HG02610 (cell line): ENCODE measurements at regions not wholly inside any gene's neighbourhood (a gene's known extent, or its start where the extent isn't known, plus 50 kb on each side); places are given as distances from the start of the nearest gene placed in this dataset.

ENCODE experiments used
- ATAC-seq: cut with Tn5 transposase; IDR thresholded peaks from one replicate; pipeline ENCODE4 v1.9.1; 2021; ENCODE audit warnings: mild to moderate bottlenecking, moderate library complexity; ENCODE audit not compliant: unreplicated experiment

DNA sequence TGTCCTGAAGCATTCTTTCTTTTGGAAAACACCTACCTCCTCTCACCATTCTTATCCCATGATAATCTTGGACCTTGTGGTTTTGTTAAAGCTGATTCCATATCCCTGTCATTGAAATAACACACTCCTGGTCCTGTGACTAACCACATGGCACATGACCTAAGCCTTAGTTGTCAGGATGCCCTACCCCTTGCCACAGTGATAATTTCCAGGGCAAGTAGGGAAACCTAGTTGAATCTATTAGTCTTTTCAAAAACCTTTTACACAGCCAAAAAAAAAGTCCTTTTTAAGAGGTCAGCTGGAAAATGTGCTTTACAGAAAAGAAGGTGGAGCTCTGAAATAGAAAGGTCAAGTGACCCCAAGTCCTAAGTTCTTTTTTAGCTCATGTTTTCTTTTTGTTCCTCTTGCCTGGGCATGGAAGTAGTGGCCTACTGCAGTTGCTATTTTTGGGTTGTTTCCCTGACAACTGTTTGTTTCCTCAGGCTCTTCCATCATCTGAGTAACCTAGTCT, 608.4 kb downstream of the LRFN5 start:
- no peak for ATAC-seq

DNA sequence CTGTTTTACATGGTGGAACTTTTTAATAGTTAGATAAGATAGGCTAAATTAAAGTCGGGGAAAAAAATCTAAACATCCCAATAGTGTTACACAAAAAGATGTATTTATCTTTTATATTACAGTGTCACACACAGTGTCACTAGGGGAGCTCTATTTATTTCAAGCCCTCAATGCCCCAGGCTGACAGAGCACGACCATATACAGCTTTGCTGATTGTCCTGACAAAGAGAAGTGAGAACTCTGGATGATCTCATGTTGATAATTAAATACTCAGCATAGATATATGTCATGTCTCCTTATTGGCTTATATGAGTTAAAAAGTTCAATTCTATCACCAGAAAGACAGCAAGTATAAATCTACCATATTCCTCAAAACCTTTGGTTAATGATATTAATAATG, 594.3 kb downstream of the LRFN5 start:
- no peak for ATAC-seq

DNA sequence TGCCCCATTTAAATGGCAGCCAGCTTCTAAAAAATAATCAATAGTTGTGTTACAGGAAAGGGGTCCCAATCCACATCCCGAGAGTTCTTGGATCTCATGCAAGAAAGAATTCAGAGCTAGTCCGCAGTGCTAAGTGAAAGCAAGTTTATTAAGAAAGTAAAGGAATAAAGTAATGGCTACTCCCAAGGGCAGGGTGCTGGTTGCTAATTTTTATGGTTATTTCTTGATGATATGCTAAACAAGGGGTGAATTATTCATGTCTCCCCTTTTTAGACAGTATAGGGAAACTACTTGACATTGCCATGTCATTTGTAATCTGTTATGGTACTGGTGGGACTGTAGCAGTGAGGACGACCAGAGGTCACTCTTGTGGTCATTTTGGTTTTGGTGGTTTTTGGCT, 591.3 kb downstream of the LRFN5 start:
- ATAC-seq, result no peak

DNA sequence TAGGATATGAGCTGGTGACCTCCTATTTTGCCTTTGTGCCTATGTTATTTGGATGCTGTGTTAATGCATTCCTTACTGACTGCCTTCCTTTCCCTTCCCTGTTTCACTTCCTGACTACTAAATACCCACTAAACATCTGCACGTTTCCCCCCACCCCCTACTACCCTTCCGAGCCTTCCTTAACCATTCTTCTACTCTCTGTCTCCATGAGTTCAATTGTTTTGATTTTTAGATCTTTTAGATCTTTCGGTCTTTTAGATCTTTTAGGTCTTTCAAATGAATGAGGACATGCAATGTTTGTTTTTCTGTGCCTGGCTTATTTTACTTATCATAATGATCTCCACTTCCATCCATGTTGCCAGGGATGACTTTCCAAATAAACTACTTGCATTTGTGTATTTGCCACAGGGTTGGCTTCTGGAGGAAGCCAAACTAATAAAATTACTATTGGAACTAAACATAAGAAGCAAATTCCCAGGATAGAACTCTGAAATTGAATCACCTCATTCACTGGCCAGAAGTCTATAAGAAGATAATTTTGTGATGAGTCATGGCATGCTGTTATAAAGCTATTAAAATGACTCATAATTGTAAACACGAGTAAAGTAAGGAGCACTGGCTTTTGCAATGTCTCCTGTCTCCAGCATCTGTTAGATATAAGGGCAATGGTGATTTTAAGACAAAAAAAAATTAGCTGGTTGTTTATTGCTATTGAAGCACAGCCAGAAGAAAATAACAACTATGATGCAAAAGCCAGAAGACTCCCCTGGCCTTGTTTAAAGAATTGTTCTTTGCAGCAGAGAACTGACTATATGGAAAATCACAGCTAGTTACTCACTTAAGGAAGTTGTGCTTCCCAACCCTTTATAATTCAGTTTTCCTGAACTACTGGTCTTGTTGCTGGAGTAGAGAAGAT, 586.3 kb downstream of the LRFN5 start:
- ATAC-seq, result no peak

DNA sequence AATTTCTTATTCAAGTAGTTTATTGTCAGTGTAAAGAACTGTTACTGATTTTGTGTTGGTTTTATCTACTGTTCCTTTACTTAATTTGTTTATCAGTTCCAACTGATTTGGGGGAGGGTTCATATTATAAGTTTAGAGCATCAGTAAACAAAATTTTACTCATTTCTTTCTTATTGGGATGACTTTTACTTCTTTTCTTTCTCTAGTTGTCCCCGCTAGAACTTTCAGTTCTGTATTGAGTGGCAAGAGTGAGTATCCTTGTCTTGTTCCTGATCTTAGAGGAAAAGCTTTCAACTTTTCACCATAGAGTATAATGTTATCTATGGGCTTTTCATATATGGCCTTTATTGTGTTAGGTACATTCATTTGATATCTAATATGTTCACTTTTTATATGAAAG, 584.1 kb downstream of the LRFN5 start:
- peak; percentile 44 for ATAC-seq

DNA sequence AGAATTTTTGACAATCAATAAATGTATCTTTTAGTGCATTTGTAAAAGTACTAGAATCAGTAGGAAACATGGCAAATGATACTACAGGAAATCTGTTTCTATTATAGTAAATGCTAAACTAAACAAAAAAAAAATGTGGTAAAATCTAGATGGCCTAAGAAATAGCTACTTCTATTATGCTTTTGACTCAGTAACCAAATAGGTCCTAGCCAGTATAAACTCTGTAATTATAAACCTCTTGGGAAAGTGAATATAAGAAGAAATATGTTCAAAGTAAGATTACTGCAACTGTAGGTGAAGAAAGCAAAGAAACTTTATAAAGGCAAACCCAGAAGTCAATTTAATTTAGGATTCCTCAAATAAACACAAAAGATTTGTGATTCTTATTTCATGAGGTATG, 581.2 kb downstream of the LRFN5 start:
- no peak for ATAC-seq

DNA sequence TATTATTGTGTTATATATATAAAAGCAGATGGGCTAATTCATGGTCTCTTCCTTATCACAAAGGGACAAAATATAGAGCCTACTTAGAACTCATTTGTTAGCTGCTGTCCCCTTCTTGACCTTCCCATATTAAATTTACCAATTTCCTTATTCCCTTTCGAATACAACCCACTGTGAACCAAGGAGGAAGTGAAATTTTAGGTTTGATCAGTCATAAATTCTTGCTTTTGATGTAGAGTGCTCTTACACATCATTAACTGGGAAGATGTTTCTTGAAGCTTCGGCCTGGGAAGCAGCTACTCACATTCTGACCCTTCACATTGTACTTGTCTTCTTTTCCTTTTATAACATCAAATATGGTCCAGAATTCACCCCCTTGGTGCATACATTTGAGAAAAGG, 579.0 kb downstream of the LRFN5 start:
- ATAC-seq, result no peak

DNA sequence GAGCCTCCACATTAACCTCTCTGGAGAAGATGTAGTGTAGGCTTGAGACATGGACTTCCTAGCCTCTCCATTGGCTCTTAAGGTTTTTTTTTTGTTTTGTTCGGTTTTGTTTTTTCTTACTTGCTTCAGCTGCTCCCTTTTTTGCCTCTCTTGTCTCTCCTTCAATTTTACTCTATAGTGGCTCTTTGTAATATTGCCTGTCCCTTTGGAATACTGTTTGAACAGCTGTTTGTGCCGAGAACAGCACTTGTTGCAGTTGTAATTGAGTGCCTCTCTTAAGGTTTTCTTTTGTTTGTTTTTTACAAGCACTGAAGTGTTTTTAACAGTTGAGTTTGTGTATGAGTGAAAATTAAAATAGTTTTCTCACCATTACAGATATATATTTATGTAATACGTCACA, 567.7 kb downstream of the LRFN5 start:
- no peak for ATAC-seq

DNA sequence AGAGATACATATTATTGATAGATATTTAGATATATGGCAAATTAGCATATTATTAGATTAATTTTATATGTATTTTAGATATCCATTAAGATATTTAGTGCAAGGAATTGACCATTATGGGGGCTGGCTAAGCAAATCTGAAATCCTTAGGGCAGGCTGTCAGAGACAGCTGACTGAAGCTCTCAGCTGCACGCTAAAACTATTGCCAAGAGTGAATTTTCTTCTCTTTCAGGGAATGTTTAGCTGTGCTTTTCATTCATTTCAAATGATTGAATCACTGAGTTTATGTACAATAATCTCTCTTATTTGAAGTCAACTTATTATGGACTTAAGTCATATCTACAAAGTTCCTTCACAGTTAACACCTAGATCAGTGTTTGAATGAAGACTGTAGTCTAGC, 566.5 kb downstream of the LRFN5 start:
- no peak for ATAC-seq

DNA sequence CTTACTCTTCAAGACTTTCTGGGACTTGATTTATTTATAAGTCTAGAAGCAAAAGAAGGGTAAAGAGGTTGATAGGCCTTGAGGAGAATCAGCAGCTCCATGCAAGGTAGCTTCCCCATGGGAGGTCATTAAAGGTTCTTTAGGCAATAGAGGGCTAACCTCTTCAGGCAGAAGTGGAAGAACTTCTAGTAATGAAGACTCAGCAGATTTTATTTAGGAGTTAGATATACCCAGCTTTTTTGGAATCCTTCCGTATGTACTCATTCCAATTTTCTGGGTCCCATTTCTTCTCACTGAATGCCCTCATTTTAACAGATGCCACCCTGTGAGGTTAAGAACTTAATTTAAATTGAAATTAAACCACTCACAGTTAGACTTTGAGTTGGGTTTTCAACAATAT, 565.6 kb downstream of the LRFN5 start:
- ATAC-seq, result no peak

DNA sequence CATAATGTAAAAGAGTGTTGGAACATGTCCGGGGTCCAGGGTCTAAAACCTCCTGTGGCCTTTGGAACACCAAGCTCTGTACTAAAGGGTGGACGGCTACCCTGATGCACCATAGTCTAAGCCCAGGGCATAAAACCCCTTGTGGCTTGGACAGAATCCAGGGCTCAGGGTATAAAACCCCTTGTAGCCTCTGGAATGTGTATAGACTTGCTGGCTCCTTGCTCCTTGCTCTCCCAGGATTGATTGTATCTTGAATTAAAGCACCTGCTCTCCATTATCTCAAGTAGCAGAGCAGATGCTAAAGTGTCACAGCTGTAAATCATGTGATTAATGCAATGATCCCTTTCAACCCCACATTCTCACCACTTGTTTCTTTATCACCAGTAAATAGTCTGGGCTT, 556.5 kb downstream of the LRFN5 start:
- ATAC-seq, result no peak

DNA sequence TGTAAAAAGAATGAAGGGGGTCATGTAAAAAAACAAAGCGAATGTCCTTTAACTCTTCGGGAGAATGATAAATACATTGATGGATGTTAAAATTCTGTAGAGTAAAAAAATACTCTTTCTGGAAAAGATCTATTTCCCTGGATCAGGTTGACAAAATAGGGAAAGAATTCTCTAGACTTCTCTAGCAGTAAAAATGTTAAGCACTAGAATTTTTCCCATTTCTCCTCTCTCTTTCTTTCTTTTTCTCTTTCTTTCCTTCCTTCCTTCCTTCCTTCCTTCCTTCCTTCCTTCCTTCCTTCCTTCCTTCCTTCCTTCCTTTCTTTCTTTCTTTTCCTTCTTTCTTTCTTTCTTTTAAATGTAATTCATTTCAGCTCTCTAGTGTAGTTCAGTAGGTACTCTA, 552.5 kb downstream of the LRFN5 start:
- no peak for ATAC-seq

DNA sequence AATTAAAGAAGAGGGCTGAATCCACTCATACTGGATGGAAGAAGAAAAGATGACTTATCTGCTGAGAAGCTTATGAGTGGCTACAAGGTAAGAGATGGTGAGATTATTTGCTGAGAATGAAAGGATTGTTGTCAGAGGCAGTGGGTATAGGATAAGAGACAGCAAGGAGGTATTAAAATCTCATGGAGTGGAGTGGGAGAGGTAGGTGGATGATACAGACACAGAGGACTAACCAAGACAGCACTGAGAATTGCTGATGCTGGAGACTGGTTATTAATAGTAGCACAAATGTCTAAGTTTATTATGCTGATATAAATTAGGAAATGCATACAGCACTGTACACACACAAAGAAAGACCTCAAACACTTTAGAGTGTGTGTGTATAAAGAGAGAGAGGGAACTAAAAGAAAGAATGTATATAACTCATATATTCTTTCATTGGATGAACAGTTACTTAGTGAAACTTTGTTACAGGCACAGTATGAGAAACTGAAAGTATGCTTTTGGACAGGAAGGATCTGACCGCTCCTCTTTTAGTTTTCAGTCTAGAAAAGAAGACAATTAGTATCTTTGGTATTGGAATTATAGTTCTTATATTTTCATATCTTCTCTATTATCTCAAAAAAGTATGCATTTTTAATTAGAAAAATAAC, 543.1 kb downstream of the LRFN5 start:
- no peak for ATAC-seq

DNA sequence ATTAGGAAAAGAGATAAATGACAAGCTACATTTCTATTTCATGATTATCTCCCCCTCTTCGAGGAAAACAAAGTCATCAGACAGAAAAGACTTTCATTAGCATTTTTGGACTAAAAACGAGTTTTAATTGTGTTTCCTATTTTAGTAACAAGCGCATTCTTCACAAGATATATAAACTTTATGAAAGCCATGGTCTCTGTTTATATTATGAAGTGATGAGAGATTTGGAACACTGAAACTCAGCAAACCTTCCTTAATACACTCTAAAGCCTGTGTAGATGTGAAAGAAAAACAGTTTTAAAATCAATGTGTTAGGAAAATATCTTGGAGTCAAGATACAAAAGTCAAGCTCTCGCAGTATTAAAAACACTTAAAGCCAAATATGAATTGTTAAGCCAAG, 539.1 kb downstream of the LRFN5 start:
- ATAC-seq, result no peak

DNA sequence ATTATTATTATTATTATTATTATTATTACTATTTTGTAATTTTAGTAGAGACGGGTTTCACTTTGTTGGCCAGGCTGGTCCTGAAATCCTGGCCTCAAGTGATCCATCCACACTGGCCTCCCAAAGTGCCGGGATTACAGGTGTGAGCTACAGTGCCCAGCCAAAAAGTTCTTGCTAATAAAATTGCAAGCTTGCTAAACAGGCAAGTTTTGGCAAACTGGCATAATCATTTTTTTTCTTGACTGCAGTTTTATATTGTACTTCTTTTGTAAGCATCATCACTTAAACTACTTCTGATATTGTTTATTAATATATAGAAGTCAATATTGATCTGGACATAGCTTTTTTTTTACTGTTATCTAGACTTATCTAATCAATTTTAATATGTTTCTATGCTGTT, 536.4 kb downstream of the LRFN5 start:
- no peak for ATAC-seq

DNA sequence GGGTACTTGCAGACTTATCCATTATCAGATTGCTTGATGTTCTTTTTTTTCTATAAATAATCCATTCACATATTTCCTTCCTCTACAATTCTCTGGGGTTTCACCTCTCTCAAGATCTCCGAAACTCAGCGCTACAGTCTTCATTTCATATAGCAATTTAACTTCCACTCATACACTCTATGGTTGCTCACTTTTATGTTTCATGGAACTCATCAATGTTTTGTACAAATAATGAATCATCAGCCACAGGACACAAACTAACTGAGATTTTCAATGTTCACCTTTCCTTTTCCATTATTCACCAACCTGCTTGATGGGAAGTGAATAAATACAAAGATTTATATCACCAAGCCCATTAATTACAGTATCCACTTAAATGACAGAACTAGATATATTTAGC, 534.7 kb downstream of the LRFN5 start:
- ATAC-seq, result no peak

DNA sequence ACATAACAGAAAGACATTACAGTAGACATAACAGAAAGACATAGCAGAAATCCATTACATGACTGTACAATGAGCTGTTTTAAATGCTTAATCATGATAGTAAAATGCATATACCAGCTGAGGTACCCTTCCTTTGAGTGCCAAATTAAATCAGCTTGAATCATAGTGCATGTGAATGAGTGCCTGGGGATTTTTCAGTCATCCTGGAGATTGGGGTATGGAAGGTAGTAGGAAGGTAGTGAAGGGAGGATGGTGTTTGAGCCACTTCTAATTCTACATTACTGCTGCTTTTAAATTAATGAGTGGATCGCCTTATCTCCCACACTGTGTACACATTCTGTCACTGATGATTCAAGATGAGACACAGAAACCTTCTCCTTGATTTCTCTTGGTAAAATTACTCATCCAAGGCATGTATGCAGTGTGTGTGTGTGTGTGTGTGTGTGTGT, 534.2 kb downstream of the LRFN5 start:
- ATAC-seq, result no peak

DNA sequence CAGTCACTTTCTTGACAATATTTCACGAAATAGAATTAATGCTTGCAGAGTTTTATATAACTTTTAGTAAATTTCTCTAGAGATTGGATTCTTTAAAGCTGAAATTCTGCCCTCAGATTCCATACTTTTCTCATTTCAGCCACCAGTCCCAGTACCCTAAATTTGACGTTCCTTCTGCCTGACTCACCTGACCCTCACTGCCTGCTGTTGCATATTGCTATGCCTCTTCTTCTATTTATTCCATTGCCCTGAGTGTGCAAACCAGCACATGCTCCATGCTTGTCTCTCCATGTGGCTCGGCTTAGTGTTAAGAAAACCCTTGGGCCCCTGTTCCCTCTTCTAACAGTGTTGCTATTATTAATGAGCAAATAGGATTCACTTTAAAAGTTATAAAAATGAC, 533.3 kb downstream of the LRFN5 start:
- no peak for ATAC-seq

DNA sequence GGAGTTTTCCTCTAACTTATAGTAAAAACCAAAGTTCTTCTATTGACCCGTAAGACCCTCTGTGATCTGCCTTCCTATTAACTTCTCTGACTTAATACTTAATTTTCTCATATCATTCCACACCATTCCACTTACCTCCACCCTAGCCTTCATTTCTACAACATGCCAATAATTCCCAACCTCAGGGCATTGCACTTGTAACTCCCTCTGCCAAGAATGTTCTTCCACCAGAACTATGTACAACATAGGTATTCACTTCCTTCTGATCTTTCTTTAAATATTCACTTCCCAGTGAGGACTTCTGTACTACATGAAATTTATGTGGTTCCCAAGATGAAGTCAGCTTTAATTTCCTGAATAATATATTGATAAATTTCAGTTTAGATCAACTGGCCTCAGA, 531.7 kb downstream of the LRFN5 start:
- ATAC-seq, result no peak

DNA sequence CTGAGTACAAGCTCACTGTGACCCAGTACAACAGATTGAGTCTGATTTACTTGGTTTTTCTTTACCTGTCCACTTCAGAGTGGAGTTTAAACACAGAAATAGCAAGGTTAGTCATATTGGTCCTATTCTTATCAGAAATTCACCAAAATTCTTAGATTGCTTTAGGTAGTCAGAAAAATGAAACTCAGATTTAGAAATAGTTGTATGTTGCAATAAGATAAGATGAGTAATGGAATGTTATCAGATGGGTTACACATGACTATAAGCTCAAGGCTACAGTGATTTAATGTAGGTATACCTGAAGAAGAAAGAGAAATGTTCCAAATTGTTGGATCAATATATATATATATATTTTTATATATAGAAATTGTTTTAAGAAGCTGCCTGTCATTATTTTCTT, 524.1 kb downstream of the LRFN5 start:
- no peak for ATAC-seq

DNA sequence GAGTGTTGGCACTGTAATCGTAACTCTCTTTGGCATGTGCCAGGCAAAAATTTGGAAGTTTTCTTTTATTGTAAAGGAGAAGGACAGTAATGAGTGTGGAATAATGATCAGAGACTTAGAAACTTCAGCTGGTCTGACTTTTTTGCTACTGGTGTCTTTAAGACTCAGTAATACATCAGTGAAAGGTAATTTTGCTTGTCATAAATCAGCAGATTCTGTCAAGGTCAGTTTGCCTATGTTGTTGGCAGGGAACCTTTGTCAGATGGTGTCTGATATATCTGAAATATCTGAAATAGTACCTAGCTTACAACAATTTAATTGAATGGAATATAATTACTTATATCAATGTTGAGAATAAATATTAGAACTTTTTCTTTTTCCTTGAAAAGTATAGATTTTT, 516.9 kb downstream of the LRFN5 start:
- ATAC-seq, result no peak

DNA sequence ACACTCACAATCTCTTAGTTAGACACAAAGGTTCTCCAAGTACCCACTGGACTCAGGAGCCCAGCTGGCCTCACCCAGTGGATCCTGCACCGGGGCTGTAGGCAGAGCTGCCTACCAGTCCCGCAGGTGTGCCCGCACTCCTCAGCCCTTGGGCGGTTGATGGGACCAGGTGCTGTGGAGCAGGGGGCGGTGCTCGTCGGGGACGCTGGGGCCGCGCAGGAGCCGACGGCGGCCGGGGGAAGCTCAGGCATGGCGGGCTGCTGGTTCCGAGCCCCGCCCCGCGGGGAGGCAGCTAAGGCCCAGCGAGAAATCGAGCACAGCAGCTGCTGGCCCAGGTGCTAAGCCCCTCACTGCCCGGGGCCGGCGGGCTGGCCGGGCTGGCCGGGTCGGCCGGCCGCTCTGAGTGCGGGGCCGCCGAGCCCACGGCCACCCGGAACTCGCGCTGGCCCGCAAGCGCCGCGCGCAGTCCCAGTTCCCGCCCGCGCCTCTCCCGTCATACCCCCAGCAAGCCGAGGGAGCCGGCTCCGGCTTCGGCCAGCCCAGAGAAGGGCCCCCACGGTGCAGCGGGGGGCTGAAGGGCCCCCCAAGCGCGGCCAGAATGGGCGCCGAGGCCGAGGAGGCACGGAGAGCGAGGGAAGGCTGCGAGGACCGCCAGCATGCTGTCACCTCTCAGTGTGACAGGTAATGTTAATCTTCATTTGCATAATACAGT, 506.8 kb downstream of the LRFN5 start:
- ATAC-seq, result no peak
